HuH-7 (cell line): ENCODE measurements at regions not wholly inside any gene's neighbourhood (a gene's known extent, or its start where the extent isn't known, plus 50 kb on each side); places are given as distances from the start of the nearest gene placed in this dataset.

ENCODE experiments used
- DNase-seq: peaks from one replicate; pipeline ENCODE4 v3.0.0; 2011; ENCODE audit warnings: low spot score

DNA sequence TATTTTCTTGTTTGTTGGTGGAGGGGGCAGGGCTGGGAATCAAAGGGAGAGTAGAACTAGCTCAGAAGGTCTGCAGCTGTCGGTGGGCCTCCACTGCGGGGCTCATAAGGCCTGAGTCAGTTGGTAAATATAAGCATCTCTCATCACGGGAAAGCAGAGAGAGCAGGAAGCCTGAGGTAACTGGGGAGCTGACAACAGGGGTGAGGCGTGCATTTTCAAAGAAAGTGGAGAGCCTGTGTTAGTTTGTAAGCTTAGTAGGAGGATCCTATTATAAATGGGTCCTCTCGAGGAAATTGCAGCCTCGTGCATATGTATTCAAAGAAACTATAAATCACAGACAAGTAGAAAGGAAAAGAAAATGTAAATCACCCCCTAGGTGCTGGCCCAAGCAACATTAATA lies 221.0 kb upstream of the CDH13 start:
- DNase-seq = no peak

DNA sequence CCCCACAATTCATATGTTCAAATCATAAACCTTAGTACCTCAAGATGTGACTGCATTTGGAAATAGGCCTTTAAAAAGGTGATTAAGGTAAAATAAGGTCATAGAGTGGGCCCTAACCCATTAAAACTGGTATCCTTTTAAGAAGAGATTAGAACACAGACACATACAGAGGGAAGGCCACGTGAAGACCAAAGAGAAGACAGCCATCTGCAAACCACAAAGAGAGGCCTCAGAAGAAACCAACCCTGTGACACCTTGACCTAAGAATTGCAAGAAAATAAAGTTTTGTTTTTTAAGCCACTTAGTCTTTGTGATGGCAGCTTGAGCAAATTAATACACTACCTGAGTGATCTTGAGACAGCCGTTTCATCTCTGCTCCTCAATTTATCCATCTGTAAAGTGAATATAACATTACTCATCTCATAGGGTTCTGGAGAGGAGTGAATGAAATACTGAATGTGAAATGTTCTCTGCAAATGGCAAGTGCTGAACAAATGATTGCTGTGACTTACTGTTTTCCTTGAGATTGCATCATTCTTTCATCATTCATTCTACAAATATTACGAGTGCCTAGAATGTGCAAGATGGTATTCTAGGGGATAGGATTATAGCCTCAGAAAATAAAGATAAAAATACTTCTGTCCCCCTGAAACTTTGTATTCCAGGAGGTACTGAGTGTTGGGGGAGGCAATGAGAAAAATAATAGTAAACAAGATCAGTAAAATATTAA lies 222.0 kb upstream of the CDH13 start:
- no peak for DNase-seq

DNA sequence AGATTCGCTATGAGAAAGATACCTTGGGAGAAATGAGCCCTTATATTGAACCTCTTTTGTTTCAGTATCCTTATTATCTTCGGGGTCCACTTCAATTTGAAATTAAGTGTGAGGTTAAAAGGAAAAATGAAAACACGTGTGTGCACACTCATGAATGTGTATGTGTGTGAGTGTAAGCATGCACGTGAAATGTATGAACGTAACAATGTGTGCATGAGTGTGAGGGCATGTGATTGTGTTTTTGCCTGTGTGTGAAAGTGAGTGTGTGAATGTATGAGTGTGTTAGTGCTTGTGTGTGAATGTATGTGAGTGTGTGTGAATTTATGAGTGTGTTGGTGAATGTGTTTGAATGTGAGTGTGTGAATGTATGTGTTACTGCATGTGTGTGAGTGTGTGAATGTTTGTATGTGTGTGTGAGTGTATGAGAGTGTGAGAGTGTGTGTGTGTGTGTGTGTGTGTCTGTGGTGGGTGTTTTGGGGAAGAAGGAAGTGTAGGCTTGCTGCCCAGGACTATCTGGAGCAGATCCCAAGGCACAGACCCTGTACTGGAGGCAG lies 224.0 kb upstream of the CDH13 start:
- no peak for DNase-seq

DNA sequence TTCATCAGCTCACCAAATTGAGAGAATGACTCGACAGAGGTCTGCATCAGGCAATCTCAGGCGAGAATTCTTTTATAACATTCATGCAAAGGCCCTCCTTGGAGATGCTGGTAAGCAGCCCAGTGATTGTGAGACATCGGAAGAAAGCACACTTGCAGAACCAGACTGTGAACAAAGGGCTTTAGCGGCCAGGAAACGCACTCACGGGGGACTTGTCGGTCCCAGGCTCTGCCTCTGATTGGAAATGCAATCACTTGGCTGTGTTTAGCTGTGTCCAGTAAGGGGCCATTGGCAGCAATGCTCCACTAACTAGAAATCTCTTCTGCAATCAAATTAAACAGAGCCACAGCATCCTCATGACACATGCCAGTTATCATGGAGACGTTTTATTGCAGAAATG lies 226.7 kb upstream of the CDH13 start:
- no peak for DNase-seq

DNA sequence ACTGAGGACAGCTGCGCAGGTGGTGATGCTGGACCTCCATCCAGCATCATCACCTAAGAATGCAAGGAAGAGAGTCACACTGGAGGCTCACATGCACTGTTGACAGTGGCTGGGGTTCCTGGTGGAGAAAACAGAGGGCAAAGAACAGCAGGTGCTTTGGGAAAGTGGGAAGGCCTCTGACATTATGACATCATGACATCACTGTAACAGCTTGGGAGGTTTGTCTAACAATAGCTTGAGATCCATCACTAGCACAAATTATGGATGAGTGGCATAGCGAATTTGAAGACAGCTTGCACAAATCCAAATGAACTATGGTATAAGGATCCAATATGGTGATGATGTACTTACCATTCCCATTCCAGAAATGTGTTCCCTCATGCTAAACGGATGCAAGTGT lies 226.5 kb upstream of the MPHOSPH6 start:
- DNase-seq = no peak

DNA sequence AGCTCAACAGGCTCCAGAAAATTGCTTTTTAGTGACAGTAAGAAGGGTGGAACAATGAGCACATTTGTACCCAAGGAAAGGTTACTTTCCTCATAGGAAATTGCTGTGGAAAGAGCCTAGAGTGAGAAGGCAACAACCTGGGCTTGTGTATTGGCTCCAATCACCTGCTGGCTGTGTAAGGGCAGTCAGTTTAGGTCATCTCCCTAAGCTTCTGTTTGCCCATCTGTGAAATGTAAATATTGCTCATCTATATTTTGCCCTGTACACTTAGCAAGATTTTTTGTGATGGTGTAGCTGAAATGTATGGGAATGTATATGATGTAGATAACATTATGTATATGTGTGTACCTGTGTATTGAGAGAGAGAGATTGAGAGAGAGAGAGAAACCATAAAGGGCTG lies 225.2 kb upstream of the MPHOSPH6 start:
- no peak for DNase-seq

DNA sequence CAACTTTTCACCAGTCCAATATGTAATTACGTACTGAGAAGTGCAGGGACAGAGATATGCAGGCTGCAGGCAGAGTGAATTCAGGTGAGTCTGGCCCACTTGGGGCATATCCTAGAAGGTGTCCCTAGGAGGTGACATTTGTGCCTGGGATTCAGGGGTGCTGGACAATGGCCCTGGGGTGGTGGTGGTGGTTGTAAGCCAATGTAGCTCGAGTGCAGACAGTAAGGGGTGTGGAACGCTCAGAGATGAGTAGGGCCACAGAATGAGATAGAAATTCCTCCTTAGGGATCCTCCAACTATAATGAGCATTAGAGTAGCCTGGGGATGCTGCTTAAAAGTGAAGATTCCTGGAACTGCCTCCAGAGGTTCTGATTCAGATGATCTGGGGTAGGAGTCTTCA lies 221.7 kb upstream of the MPHOSPH6 start:
- no peak for DNase-seq

DNA sequence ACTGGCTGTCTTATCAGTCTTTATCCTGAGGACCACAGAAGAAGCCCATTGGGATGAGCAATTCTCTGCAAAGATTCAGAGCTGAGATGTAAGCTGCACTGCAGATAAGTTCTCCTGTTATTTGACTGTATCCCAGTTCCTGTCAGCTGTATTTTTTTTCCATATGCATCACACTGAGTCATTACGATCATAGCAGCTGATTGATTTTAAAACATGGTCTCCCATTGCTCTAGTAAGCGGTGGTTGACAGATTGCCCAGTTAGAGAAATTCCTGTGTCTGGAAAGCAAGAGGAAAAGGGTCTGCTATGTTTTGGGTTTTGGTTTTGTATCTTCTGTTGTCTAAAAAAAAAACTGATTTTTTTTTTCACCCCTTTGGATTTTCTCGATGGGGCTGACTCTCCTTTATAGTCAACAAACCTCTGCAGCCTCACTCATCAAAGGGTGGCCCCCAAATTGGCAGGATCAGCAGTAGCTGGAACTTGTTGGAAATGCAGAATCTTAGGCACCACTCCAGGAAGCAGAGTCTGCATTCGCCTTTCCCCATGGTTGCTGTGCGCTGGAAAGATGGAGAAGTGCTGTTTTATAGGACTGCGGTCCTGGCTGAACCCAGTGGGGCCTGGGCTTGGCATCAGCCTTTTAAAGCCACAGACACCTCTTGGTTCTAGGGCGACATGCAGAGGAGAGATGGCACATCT lies 220.1 kb upstream of the MPHOSPH6 start:
- no peak for DNase-seq

DNA sequence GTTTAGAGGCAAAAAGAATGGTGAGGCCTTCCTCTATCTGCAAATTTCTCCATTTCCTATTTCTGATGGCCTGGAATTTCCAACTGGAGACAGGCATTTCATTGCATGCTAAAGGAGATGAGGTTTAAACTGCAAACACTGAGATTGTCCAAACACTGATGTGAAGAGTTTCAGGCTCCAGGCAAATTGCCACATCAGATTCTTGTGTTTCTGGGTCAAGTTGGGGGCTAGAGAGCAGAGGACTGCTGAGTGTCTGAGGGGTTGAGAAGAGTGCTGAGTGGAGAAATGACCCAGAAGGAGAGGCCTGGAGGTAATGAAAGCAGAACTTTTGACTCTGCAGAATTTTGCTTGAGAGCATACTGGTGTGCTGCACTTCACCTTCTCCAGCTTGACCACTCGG lies 216.7 kb upstream of the MPHOSPH6 start:
- no peak for DNase-seq

DNA sequence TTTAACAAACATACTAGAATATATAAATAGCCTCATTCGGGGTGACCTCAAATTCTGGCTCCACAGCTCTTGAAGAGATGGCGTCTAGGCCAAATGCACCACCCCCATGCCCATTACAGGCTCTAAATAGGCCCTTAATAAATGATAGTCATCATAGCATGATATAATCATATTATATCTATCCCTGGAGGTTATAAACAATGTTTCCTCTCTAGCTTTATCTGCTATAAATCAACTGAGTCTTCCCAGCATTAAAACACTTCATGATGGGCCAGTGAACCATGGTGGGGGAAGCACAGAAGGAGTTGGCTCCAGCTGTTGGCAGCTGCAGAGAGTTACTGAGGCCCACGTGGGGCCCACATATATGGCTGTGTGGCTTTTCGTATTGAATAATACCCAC lies 214.9 kb upstream of the MPHOSPH6 start:
- no peak for DNase-seq

DNA sequence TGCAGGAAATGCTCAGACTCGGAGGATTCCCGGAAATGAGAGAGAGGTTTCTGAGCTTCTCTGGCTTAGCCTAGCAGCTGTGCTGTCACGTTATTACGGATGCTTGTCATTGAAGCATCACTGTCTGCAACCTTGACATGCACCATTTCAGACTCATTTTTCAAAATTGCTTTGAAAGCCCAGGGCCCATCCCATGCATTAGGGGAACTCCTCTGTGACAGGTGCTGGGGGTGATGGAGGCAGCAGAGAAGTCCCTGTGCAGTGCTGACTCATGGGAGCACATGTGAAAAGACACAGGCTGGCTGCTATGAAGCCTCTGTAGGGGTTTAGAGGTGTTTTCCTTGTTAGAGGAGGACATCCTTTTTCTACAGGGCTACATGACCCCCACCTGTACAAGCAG lies 214.0 kb upstream of the MPHOSPH6 start:
- no peak for DNase-seq

DNA sequence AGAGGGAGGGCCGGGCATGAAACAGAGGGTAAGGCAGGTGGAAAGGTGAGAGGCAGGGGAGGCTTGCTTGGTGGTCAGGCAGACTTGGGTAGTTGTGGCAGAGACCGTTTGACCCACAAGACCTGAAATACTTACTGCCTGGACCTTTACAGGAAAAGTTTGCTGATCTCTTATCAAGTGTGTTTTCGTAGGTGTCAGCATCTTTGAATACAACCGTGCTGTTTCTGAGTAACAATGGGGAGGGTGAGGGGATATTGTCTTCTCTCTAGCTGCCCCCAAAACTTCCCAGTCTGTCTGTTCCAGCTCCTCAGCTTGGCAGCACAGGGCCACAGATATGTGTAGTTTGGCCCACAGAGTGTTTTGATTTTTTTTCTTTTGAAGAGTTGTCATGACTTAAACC lies 212.5 kb upstream of the MPHOSPH6 start:
- no peak for DNase-seq

DNA sequence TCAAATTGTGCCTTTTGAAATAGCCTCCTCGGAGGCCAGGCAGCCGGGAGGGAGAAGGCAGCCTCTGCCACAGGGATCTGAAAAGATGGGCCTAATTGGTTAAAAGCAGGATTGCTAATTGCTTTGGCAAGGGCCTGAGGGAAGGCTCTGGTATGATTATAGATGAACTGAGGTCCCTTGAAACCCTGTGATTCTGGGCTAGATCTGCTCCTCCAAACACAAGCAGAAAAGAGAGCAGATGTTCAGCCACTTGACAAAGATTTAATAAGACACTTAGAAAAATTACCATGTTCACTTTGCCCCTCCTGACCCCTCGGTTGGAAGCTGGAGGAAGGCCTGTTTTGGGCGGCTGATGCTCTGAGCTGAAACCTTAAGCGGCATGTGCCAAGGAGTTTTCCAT lies 209.5 kb upstream of the MPHOSPH6 start:
- DNase-seq = no peak

DNA sequence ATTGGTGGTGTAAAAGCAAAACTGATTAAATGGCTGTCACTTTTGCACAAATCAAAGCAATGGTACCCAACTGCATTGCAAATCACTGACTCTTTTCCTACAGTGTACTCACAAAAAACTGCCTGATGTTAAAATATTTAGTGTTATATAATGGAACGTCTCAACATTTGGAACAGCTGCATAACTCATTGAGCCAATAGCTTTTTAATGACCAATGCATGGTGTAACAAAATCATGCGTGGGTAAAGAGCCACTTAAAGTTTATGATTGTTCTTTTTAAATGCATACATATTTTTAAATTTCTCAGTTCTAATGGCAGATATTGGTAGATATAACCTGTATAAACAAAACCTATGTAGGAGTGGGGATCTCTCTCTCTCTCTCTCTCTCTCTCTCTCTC lies 204.0 kb upstream of the MPHOSPH6 start:
- DNase-seq = no peak

DNA sequence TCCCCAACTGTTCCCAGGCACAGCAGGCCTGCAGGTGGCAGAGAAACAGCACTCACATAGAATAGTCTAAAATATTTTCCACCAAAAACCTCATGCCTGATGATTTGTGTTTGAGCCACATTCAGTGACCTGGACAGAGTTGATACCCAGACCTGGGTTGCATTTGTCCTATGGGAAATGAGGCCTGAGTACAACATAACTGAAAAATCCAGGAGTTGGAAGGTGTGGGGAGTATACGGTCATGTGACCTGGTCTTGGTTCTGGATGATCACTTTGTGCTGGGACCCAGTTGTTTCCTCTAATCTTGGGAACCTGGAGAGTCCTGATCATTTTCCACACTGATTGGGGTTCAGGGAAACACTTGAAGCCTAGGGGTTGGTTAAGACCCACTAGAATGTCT lies 200.3 kb upstream of the MPHOSPH6 start:
- DNase-seq = no peak

DNA sequence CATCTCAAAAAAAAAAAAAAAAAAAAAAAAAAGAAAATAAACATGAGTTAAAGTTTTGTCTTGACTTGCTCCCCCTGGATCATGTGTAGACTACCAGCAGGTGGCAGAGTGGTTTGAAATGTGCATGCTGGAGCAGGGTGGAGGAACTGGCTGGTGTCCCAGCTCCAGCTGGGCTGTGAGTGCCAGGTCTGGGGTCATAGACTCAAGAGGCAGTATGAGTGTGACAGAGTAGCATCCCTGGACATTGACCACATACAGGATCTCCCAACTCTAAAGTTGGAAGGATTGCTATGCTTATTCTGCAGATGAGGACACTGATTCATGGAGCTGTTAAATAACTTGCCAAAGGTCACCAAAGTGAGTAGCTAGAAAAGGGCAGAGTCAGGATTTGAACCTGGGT lies 198.0 kb upstream of the MPHOSPH6 start:
- peak; percentile 53 for DNase-seq

DNA sequence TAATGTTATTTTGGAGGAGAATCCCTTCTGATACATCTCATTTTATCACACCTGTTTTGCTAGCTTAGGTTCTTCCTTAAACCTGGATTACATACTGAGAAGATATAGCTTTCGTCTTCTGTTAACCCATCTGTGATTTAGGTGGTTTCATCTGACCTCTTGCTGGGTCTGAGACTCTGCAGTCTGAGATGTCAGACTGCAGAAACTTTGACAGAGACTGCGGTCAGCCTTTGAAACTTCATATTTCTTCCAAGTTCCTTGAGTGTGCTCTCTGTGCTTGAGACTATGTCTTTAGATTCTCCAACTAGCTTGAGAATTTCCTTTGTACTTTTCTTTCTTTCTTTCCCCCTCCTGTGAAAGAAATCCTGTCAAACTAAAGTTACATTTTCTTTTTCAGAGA lies 196.4 kb upstream of the MPHOSPH6 start:
- DNase-seq = no peak

DNA sequence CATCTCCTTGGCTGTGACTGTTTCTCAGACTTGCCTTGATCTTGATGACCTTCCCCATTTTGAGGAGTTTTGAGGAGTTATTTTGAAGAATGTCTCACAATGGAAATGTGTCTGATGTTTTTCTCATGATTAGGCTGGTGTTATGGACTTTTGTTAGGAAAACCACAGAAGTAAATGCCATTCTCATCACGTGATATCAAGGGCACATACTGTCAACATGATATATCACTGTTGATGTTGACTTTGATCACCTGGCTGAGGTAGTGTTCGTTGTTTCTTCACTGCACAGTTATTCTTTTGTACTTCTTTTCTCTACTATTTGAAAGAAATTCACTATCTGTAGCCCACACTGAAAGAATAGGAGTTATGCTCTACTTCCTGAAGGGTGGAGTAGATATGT lies 194.7 kb upstream of the MPHOSPH6 start:
- DNase-seq = no peak

DNA sequence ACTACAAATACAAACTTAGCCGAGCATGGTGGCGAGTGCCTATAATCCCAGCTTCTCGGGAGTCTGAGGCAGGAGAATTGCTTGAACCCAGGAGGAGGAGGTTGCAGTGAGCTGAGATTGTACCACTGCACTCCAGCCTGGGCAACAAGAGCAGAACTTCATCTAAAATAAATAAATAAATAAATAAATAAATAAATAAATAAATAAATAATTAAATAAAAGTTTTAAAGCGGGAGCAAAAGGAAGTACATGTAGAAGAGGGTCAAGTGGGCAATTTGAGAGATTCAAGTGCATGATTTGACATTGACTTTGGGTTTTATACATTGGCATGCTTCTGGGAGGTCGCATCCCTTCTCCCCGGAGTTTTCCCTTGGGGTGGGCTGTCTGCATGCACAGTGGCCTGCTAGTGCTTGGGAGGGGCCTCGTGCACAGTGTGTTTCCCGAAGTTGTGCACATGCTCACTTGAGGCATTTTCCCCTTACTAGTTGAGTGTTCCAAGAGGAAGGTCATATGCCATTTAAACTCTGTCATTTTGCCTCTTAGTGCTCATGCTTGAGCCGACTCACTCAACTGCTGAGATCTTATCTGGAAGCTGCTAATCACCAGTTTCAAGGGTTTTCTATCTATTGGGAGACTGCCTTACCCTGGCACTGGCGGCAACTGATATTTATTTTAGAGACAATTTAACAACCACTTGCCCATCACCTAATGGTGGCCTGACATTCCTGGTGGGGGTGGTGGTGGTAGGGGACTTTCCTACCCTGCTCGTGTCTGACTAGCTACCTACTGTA lies 193.2 kb upstream of the MPHOSPH6 start:
- DNase-seq = no peak

DNA sequence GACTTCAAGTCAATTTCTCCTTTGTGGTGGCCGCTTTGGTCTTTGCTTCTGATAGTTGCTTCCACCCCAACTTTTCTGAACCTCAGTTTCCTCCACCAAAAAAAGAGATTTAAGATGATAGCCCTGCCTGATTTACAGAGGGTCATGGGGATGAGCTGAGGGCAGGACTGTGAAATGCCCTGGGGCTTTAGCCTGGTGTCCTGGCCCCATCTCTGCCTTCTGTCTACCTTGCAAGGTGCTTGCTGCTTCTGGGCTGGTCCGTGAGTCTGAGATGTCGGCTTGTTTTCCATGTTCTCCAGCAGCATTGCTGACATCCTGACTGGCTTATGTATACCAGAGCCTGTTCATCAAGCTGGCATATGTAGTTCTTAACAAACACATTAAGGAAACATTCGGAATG lies 191.9 kb upstream of the MPHOSPH6 start:
- DNase-seq = no peak

DNA sequence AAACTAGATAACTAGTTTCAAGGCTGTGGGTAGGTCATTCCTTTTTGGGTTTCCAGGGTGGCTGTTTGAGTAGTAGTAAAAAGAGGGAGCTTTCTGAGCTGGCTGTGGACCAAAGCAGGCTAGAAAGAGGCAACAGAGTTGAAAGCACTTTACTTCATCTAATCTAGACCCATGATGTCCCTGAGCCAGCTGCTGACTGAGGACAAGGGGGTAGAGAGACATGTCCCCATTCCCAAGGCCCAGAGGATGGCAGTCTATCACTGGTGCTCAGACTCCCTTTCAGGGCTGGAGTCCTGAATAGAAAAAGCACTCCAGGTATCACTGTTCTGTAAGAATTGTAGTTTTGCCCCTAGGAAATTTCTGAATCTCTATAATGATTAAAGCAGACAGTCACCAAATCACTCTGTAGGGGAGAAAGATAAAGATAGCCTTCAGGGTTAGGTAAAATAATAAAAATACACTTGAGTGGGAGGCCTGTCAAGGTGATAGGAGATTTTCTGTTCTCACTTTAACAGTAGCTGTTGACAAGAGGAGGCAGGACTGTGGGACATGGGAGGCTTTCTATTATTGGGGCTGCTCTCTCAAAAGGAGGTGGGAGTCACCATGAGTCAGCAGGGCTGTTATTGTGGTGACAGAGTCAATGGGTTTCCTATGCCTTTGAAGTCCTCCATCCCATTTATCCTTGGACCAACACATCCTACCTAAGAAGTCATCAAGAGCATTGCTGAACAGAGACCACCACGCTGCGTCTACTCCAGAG lies 190.2 kb upstream of the MPHOSPH6 start:
- no peak for DNase-seq

DNA sequence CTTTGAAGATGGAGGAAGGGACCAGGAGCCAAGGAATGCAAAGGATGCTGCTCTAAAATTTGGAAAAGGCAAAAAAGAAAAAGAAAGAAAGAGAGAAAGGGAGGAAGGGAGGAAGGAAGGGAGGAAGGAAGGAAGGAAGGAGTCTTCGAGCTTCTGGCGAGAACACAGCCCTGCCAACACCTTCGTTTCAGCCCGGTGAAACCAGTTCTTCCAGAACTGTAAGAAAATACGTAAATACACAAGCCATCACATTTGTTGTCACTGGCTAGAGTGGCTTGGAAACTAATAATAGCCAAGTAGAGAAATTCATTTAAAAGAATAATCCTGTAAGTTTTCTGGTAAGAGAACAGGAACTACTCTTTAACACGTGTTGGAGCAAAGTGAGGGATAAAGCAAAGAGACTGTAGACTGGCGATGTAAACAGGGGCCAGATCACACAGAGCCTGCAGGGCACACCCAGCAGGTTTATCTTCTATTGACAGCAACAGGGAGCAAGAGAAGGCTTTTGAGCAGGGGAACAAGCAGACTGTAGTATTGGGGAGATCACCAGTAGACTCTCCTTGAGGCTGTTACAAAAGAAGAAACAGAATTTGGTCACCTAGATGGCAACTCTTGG lies 188.7 kb upstream of the MPHOSPH6 start:
- no peak for DNase-seq
